ENCODE measurements at regions not wholly inside any gene's neighbourhood (a gene's known extent, or its start where the extent isn't known, plus 50 kb on each side); places are given as distances from the start of the nearest gene placed in this dataset.

- Histone ChIP-seq H3K18ac (ENCODE audit: insufficient read length, low read depth, low read length) (no peak overlapping the region), H2BK5ac (ENCODE audit: insufficient read length, low read length) (no peak overlapping the region), H2BK120ac (ENCODE audit: low read depth, low read length, poor library complexity, severe bottlenecking) (no peak overlapping the region), H3K27ac (ENCODE audit: insufficient read length, low read depth, low read length) (no peak overlapping the region), H4K20me1 (ENCODE audit: control insufficient read depth, insufficient read depth, insufficient read length) (no peaks in the 10 kb centered on the region), H3T11ph (ENCODE audit: low read length) (no peak overlapping the region), H4K91ac (ENCODE audit: insufficient read length, low read depth, low read length) (no peak overlapping the region), H2BK20ac (ENCODE audit: low read depth, low read length, poor library complexity, severe bottlenecking) (no peak overlapping the region), H3K14ac (ENCODE audit: insufficient read depth, low read length) (no peak overlapping the region), H3K56ac (ENCODE audit: insufficient read length, low read depth, low read length) (no peak overlapping the region), H4K8ac (replicated peaks; ENCODE audit: insufficient read length, low read depth, low read length) (no peak overlapping the region), H3K9me3 (ENCODE audit: control insufficient read depth, low read depth, low read length) (no peaks in the 10 kb centered on the region), H3K27me3 (ENCODE audit: insufficient read depth, low read length) (no peaks in the 10 kb centered on the region), H3K23ac (ENCODE audit: insufficient read length, low read depth, low read length) (no peak overlapping the region), H3K4me2 (ENCODE audit: insufficient read depth, insufficient read length, low read length) (no peak overlapping the region), H2BK15ac (ENCODE audit: low read depth, low read length) (no peak overlapping the region), H3K79me1 (ENCODE audit: insufficient read depth, low read depth, low read length, poor library complexity, severe bottlenecking) (no peaks in the 10 kb centered on the region), H3K9ac (ENCODE audit: extremely low read depth, insufficient read length, low read length) (no peak overlapping the region), H3K79me2 (ENCODE audit: insufficient read depth, low read length) (no peaks in the 10 kb centered on the region), H3K4me1 (ENCODE audit: insufficient read depth, low read length) (no peaks in the 10 kb centered on the region), H4K5ac (ENCODE audit: insufficient read length, low read depth, low read length) (no peak overlapping the region), H3K4ac (ENCODE audit: low read depth, low read length) (no peak overlapping the region), H2AFZ (ENCODE audit: low read length) (no peak overlapping the region), H2BK12ac (ENCODE audit: insufficient read length, low read depth, low read length) (no peak overlapping the region), H3K23me2 (ENCODE audit: insufficient read length, low read depth, low read length, poor library complexity, severe bottlenecking) (no peaks in the 10 kb centered on the region), H2AK5ac (ENCODE audit: insufficient read length, low read length) (no peak overlapping the region)
- Mint-ChIP-seq H3K9me3 (no peaks in the 10 kb centered on the region), H3K4me3 (no peak overlapping the region), H3K4me1 (no peaks in the 10 kb centered on the region; a peak in 1 of 4 replicates), H3K27ac (no peak overlapping the region), H3K36me3 (ENCODE audit: insufficient read depth in 1 of 3, low read depth in 3 of 3) (no peaks in the 10 kb centered on the region), H3K27me3 (ENCODE audit: low read depth) (no peaks in the 10 kb centered on the region)
- no peak for TF ChIP-seq CTCF (conservative IDR thresholded peaks at IDR 0.05)
- no CpG with 5 or more reads among the region's 17 CpGs for WGBS (ENCODE audit: extremely low coverage, insufficient read length, low lambda C conversion rate)
- no peak for DNase-seq
Observed at GRCh38 chr10:1939016-1939415, 201.7 kb upstream of the ADARB2 start.
